ENCODE measurements at regions not wholly inside any gene's neighbourhood (a gene's known extent, or its start where the extent isn't known, plus 50 kb on each side); places are given as distances from the start of the nearest gene placed in this dataset.
"Not testable (repeated sequence)": the region's sequence is repeated elsewhere in the genome, so short reads cannot be mapped to it uniquely, and the experiment has no call there.

DNA sequence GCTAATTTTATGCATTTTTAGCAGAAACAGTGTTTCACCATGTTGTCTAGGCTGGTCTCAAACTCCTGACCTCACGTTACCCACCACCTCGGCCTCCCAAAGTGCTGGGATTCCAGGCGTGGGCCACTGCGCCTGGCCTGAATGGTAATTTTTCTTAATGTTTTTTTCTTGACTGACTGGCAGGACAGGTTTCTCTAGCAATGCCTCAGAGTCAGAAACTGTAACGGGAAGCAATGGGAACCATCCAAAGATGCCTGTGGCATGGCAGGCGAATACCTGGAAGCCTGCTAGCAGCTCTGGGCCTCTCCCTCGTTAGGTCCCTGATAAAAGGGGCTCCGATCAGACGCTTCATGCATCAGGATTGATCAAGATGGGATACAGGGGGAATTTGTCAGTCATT lies 639.2 kb downstream of the NR2F1-AS1 start:
- intact Hi-C loops (cut with DNase I): no loop called here
- ATAC-seq (no peak), DNase-seq (no peak)
- Histone ChIP-seq H3K27me3 (no peaks in the 10 kb centered on the region), H3K4me1 (peaks cover 0 to 14% (median 0%) of the 10 kb centered on the region in 9 donors), H3K36me3 (no peaks in the 10 kb centered on the region), H3K9me3 (peaks cover 0 to 6% (median 0%) of the 10 kb centered on the region in 11 donors), H3K27ac (no peak overlapping the region), H3K4me3 (no peak overlapping the region)
- TF ChIP-seq, protein P1, sequence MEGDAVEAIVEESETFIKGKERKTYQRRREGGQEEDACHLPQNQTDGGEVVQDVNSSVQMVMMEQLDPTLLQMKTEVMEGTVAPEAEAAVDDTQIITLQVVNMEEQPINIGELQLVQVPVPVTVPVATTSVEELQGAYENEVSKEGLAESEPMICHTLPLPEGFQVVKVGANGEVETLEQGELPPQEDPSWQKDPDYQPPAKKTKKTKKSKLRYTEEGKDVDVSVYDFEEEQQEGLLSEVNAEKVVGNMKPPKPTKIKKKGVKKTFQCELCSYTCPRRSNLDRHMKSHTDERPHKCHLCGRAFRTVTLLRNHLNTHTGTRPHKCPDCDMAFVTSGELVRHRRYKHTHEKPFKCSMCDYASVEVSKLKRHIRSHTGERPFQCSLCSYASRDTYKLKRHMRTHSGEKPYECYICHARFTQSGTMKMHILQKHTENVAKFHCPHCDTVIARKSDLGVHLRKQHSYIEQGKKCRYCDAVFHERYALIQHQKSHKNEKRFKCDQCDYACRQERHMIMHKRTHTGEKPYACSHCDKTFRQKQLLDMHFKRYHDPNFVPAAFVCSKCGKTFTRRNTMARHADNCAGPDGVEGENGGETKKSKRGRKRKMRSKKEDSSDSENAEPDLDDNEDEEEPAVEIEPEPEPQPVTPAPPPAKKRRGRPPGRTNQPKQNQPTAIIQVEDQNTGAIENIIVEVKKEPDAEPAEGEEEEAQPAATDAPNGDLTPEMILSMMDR (IDR thresholded peaks at IDR 0.05): no peak
- 94 to 95% methylated on average over 9 of the region's 9 CpGs for WGBS, 2 donors

DNA sequence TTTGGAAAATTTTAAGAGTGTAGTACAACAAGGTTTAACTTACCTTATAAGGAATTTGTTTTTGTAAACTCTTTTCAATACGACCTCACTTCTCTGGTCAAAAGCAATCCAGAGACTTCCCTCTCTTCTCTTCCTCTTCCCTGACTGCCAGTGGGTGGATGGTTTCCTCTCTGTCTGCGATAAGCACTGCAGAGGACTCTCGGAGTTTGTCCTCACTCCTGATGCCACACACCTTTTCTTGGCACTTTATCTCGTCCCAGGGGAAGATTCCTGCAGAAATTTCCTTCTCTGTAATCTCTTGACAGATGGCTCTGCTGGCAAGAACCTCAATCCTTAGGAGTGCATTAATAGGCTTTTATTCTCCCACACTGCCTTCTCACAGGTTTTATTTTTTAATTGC lies 641.6 kb downstream of the NR2F1-AS1 start:
- intact Hi-C loops (cut with DNase I): no loop called here
- H3K4me1 ChIP-seq: peaks cover 0 to 6% (median 0%) of the 10 kb centered on the region in 9 donors
- H3K4me3 ChIP-seq: no peak overlapping the region
- WGBS, 2 donors: 14 to 15% methylated on average over 4 of the region's 4 CpGs
- no peaks in the 10 kb centered on the region for H3K36me3 ChIP-seq
- ATAC-seq (peak in 1 of 8 donors; percentile 4), DNase-seq (no peak)
- peaks cover 0 to 6% (median 0%) of the 10 kb centered on the region in 11 donors for H3K9me3 ChIP-seq
- TF ChIP-seq, protein P1 (IDR thresholded peaks at IDR 0.05): no peak
- H3K27me3 ChIP-seq: no peaks in the 10 kb centered on the region
- no peak overlapping the region for H3K27ac ChIP-seq

DNA sequence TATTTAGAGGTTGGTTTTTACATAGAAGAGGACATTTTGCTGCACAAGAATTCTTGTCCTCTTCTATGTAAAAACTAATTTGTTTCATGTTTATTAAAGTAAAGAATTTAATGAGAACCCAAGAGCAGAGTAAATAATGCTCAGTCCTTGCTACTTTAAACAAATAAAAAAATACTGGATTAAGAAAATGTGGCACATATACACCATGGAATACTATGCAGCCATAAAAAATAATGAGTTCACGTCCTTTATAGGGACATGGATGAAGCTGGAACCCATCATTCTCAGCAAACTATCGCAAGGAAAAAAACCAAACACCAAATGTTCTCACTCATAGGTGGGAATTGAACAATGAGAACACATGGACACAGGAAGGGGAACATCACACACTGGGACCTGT lies 643.6 kb downstream of the NR2F1-AS1 start:
- H3K9me3 ChIP-seq; H3K4me1 ChIP-seq; DNase-seq; H3K36me3 ChIP-seq; H3K27ac ChIP-seq; H3K27me3 ChIP-seq; ATAC-seq; H3K4me3 ChIP-seq; intact Hi-C loops (cut with DNase I): not testable (repeated sequence)
- WGBS, 2 donors: 74 to 80% methylated on average over 2 of the region's 2 CpGs

DNA sequence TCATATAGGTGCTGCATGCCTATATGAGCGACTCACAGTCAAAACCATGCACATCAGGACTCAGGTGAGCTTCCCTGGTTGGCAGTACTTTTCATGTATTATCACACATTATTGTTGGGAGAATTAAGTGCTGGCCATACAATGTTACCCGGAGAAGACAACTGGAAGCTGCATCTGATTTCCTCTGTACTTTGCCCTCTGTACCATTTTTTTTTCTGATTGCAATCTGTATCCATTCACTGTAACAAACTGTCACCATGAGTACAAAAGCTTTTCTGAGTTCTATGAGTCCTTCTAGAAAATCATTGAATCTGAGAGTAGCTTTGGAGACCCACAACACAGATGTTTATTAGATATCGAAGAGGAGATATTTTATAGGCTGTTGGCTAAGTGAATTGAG lies 651.0 kb downstream of the NR2F1-AS1 start:
- no peak for DNase-seq
- intact Hi-C loops (cut with DNase I): no loop called here
- H3K4me1 ChIP-seq: no peaks in the 10 kb centered on the region
- H3K36me3 ChIP-seq: no peaks in the 10 kb centered on the region
- 82 to 85% methylated on average over 3 of the region's 3 CpGs for WGBS, 2 donors
- H3K27ac ChIP-seq: no peak overlapping the region
- H3K27me3 ChIP-seq: no peaks in the 10 kb centered on the region
- TF ChIP-seq, protein P1 (IDR thresholded peaks at IDR 0.05): no peak
- ATAC-seq: no peak
- no peak overlapping the region for H3K4me3 ChIP-seq
- H3K9me3 ChIP-seq: no peaks in the 10 kb centered on the region

DNA sequence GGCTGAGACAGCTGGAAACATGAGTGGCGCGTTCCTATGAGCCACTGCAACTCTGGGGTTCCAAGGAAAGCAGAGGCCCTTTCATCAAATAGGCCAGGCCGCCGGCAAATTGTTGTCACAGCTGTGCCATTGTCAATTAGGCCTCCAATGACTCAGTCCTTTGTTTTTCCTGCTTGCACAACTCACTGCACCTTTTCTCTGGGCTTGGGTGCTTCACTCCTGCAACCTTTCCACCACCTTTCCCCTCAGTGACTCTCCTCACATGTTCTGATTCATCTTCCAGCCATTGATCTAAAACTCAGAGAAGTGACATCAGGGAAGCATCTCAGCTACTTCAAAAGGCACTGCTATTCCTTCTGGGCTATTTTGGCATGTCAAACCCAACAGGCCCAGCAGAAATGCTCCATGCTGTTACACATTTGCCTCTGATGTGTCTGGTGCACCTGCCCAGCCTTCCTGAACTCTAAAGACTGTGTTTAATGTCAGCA lies 653.7 kb downstream of the NR2F1-AS1 start:
- TF ChIP-seq, protein P1 (IDR thresholded peaks at IDR 0.05): no peak
- Histone ChIP-seq H3K27ac (no peak overlapping the region), H3K27me3 (peaks cover 0 to 2% (median 0%) of the 10 kb centered on the region in 7 donors), H3K4me1 (no peaks in the 10 kb centered on the region), H3K4me3 (no peak overlapping the region), H3K36me3 (no peaks in the 10 kb centered on the region), H3K9me3 (no peaks in the 10 kb centered on the region)
- no peak for ATAC-seq
- DNase-seq: no peak
- 75 to 83% methylated on average over 4 of the region's 4 CpGs for WGBS, 2 donors
- intact Hi-C loops (cut with DNase I): no loop called here

Measured in heart right ventricle (tissue), 16 donors.